ENCODE measurements at regions not wholly inside any gene's neighbourhood (a gene's known extent, or its start where the extent isn't known, plus 50 kb on each side); places are given as distances from the start of the nearest gene placed in this dataset.

- TF ChIP-seq CTCF (IDR thresholded peaks at IDR 0.05; ENCODE audit: low read depth, low read length, poor library complexity, severe bottlenecking) (no peak), EZH2phosphoT487 (IDR thresholded peaks at IDR 0.05; ENCODE audit: borderline replicate concordance, low read length) (no peak)
Observed at GRCh38 chr3:147756476-147756875, 347.3 kb downstream of the ZIC1 start.
